IPS-15b (cell line): ENCODE measurements at regions not wholly inside any gene's neighbourhood (a gene's known extent, or its start where the extent isn't known, plus 50 kb on each side); places are given as distances from the start of the nearest gene placed in this dataset.

Source experiments
- H3K27me3 ChIP-seq: one replicate; pipeline ENCODE4 v1.6.1; 2013; ENCODE audit warnings: low read length; ENCODE audit not compliant: control insufficient read depth, insufficient read depth
- H3K36me3 ChIP-seq: one replicate; pipeline ENCODE4 v1.6.1; 2013; ENCODE audit warnings: low read length; ENCODE audit not compliant: control insufficient read depth, insufficient read depth
- H3K4me1 ChIP-seq: one replicate; pipeline ENCODE4 v1.6.1; 2013; ENCODE audit warnings: mild to moderate bottlenecking, low read length; ENCODE audit not compliant: control insufficient read depth, insufficient read depth
- H3K4me3 ChIP-seq: one replicate; pipeline ENCODE4 v1.5.1; 2013; ENCODE audit warnings: low read depth, low read length
- H3K9ac ChIP-seq: one replicate; pipeline ENCODE4 v1.6.1; 2013; ENCODE audit warnings: low read depth, mild to moderate bottlenecking, low read length
- H3K9me3 ChIP-seq: one replicate; pipeline ENCODE4 v1.6.1; 2013; ENCODE audit warnings: mild to moderate bottlenecking, low read length; ENCODE audit not compliant: control insufficient read depth, insufficient read depth

- Histone ChIP-seq H3K9me3 (no peaks in the 10 kb centered on the region), H3K4me3 (no peak overlapping the region), H3K4me1 (peaks cover 4% of the 10 kb centered on the region), H3K9ac (no peak overlapping the region), H3K27me3 (no peaks in the 10 kb centered on the region), H3K36me3 (no peaks in the 10 kb centered on the region)
Measured at GRCh38 chr9:27990524-27990923, 417.2 kb upstream of the C9orf72 start.

DNA sequence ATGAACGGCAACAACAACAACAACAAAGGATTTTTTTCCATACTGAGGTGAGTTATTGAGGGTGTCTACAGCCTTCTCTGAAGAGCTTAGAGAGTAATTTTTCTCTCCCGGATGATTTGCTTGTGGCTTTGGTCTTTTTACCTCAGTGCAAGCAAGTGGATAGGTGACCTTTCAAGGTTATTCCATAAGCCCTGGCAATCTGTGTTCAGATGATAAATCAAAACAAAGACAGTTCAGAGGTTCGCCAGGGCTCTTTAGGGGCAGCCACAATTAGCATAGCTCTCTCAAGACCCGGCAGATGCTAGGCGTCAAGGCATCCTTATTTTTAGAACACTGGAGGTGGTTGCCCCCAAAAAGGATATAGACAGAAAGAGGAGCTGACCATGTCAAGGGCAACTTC is 417.9 kb upstream of the C9orf72 start:
- Histone ChIP-seq H3K36me3 (no peaks in the 10 kb centered on the region), H3K4me1 (peaks cover 2% of the 10 kb centered on the region), H3K9me3 (no peaks in the 10 kb centered on the region), H3K27me3 (no peaks in the 10 kb centered on the region), H3K4me3 (no peak overlapping the region), H3K9ac (no peak overlapping the region)

DNA sequence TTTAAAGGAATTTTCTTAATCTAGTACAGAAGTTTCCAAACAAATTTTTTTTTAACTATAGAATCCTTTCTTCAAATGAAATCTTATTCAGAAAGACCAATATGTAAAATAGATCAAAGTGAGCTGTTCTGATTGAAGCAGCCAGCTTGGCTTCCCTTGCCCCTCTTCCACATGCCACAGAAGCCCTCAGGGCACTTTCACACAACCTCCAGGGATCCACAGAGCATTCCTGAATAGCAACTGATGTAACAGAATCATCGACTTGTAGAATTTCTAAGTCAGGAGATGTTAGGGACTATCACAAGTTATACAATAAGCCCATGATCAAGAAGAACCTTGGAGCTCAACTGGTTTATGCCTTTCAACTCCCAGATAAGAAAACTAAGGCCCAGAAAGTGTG is 427.8 kb upstream of the C9orf72 start:
- no peaks in the 10 kb centered on the region for H3K4me1 ChIP-seq

DNA sequence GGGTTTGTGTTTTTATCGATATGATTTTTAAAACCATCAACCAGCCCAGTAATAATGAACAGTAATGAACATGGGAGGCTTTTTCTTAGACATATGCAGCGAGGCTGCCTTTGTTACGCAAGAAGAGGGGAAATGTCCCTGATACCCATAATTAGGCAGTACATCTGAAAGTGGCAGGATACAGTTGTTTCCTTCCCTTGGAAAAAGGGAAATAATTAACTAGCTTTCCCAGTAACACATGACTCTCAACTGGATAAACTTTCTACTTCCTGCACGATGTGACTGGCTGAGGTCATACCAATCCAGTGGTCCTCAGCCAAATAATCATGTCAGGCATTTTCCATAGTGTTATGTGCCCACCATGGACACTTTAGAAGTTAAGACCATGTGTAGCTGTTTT is 431.6 kb upstream of the C9orf72 start:
- H3K9me3 ChIP-seq = no peaks in the 10 kb centered on the region
- no peaks in the 10 kb centered on the region for H3K36me3 ChIP-seq
- peaks cover 8% of the 10 kb centered on the region for H3K4me1 ChIP-seq
- H3K4me3 ChIP-seq = no peak overlapping the region
- H3K27me3 ChIP-seq = no peaks in the 10 kb centered on the region
- no peak overlapping the region for H3K9ac ChIP-seq

More for the DNA sequence above, 427.8 kb upstream of the C9orf72 start:
- Histone ChIP-seq H3K4me3 (no peak overlapping the region), H3K36me3 (no peaks in the 10 kb centered on the region), H3K9me3 (no peaks in the 10 kb centered on the region), H3K9ac (no peak overlapping the region), H3K27me3 (no peaks in the 10 kb centered on the region)

GRCh38 chr9:28005779-28006178 is 432.5 kb upstream of the C9orf72 start:
- H3K4me1 ChIP-seq = peaks cover 8% of the 10 kb centered on the region
- H3K27me3 ChIP-seq = no peaks in the 10 kb centered on the region
- H3K4me3 ChIP-seq = no peak overlapping the region
- H3K36me3 ChIP-seq = no peaks in the 10 kb centered on the region
- no peaks in the 10 kb centered on the region for H3K9me3 ChIP-seq
- no peak overlapping the region for H3K9ac ChIP-seq

GRCh38 chr9:28007097-28007817 is 434.0 kb upstream of the C9orf72 start:
- Histone ChIP-seq H3K27me3 (no peaks in the 10 kb centered on the region), H3K9me3 (no peaks in the 10 kb centered on the region), H3K4me1 (peaks cover 8% of the 10 kb centered on the region), H3K9ac (no peak overlapping the region), H3K36me3 (no peaks in the 10 kb centered on the region), H3K4me3 (no peak overlapping the region)

DNA sequence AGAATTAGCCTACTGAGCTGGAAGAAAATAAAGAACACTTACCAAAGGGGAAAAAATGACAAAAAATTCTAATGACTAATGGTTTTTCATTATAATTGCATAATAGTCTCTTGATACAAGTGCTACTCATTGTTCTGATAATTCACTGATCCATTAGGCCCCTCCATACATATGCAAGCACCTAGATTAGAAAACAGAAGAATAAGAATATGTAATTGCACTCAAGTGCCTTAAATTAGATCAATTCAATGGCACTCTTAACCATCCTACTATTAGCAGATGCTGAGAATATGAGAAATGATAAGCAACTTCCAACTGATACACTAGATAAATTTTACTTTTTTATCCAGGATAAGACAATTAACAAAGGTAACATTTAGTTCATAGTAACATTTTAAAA is 440.9 kb upstream of the C9orf72 start:
- H3K36me3 ChIP-seq = no peaks in the 10 kb centered on the region
- H3K9me3 ChIP-seq = no peaks in the 10 kb centered on the region
- no peak overlapping the region for H3K9ac ChIP-seq
- H3K4me1 ChIP-seq = peaks cover 3% of the 10 kb centered on the region
- no peaks in the 10 kb centered on the region for H3K27me3 ChIP-seq
- H3K4me3 ChIP-seq = no peak overlapping the region

GRCh38 chr9:28024676-28025075 is 451.4 kb upstream of the C9orf72 start:
- H3K9me3 ChIP-seq = no peaks in the 10 kb centered on the region
- H3K9ac ChIP-seq = no peak overlapping the region
- no peaks in the 10 kb centered on the region for H3K27me3 ChIP-seq
- H3K4me1 ChIP-seq = no peaks in the 10 kb centered on the region
- no peaks in the 10 kb centered on the region for H3K36me3 ChIP-seq
- H3K4me3 ChIP-seq = no peak overlapping the region

DNA sequence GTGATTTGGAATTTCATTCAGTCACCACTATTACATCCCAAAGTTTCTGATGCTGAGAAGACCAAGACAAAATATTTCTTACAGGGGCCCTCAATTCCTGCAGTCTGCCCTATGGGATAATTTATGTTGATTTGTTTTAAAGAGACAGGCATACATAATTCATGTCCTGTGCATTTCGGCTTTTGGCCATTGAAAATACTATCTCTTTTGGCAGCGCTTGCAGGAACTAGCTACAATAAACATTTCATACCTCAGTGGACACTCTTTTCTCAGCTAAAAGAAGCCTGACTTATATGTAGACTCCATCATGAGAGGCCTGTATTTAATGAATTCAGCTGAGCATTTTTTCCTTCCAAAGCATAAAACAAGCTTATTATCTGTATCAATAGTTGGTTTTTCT is 451.9 kb upstream of the C9orf72 start:
- Histone ChIP-seq H3K9ac (no peak overlapping the region), H3K4me1 (no peaks in the 10 kb centered on the region), H3K36me3 (no peaks in the 10 kb centered on the region), H3K9me3 (no peaks in the 10 kb centered on the region), H3K27me3 (no peaks in the 10 kb centered on the region), H3K4me3 (no peak overlapping the region)

GRCh38 chr9:28031521-28032267 is 458.4 kb upstream of the C9orf72 start:
- Histone ChIP-seq H3K9me3 (no peaks in the 10 kb centered on the region), H3K4me3 (no peak overlapping the region), H3K9ac (no peak overlapping the region), H3K27me3 (no peaks in the 10 kb centered on the region), H3K4me1 (no peaks in the 10 kb centered on the region), H3K36me3 (no peaks in the 10 kb centered on the region)

DNA sequence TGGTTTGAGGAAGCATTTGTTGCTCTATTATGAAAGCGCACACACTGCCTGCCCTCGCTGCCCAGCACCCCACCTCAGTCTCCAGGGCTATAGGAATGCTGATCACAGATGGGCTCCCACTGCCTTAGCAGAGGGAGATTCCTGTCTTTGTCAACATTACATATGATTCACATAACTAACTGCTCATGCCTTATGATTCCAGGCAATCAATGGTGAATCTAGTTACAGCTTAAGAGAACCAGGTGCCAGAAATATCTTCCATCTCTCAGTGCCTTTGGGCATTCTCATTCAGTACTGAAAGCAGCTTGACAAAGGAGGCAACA is 458.9 kb upstream of the C9orf72 start:
- Histone ChIP-seq H3K4me3 (no peak overlapping the region), H3K4me1 (no peaks in the 10 kb centered on the region), H3K9me3 (no peaks in the 10 kb centered on the region), H3K27me3 (no peaks in the 10 kb centered on the region), H3K36me3 (no peaks in the 10 kb centered on the region), H3K9ac (no peak overlapping the region)

DNA sequence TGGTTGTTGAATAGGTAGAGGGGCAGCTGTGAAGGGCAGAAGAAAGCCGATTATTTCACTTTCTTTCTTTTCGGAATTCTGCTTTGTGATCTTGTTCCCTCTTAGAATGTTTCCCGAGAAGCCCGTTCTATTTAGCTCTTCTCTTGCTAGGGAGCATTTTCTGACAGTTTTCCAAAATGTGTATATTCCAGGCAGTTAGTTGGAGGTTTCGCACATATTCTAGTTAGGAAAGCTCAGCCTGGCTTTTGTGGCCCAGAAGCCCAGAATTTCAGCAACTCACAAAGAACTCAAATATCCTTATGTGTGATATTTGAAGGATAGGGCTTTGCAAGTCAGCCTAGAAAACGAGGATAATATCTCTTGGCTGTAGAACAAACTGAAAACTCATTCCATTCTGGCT is 461.0 kb upstream of the C9orf72 start:
- Histone ChIP-seq H3K9ac (no peak overlapping the region), H3K9me3 (no peaks in the 10 kb centered on the region), H3K4me1 (no peaks in the 10 kb centered on the region), H3K4me3 (no peak overlapping the region), H3K27me3 (no peaks in the 10 kb centered on the region), H3K36me3 (no peaks in the 10 kb centered on the region)
